ENCODE measurements at regions not wholly inside any gene's neighbourhood (a gene's known extent, or its start where the extent isn't known, plus 50 kb on each side); places are given as distances from the start of the nearest gene placed in this dataset.
"Not testable (repeated sequence)": the region's sequence is repeated elsewhere in the genome, so short reads cannot be mapped to it uniquely, and the experiment has no call there.

GRCh38 chr1:214859647-214860046 lies 222.9 kb upstream of the KCNK2 start:
- Histone ChIP-seq H3K4me1 (no peaks in the 10 kb centered on the region), H3K27ac (no peak overlapping the region), H3K4me3 (no peak overlapping the region), H3K9me3 (no peaks in the 10 kb centered on the region), H3K27me3 (no peaks in the 10 kb centered on the region), H3K36me3 (no peaks in the 10 kb centered on the region)
- DNase-seq (no peak), ATAC-seq (no peak)
- intact Hi-C loops (cut with DNase I) = no loop called here
- TF ChIP-seq CTCF (IDR thresholded peaks at IDR 0.05) = no peak

- H3K36me3 ChIP-seq = no peaks in the 10 kb centered on the region
- no peaks in the 10 kb centered on the region for H3K9me3 ChIP-seq
- DNase-seq (no peak), ATAC-seq (no peak)
- H3K27me3 ChIP-seq = no peaks in the 10 kb centered on the region
- no peak overlapping the region for H3K27ac ChIP-seq
- intact Hi-C loops (cut with DNase I) = no loop called here
- TF ChIP-seq CTCF (IDR thresholded peaks at IDR 0.05) = no peak
- no peaks in the 10 kb centered on the region for H3K4me1 ChIP-seq
- H3K4me3 ChIP-seq = no peak overlapping the region
These were observed 220.9 kb upstream of the KCNK2 start for GRCh38 chr1:214861615-214862014.

- no peak for ATAC-seq
- intact Hi-C loops (cut with DNase I) = no loop called here
- no peak for TF ChIP-seq CTCF (IDR thresholded peaks at IDR 0.05)
- DNase-seq = no peak
- H3K4me3 ChIP-seq = no peak overlapping the region
- no peaks in the 10 kb centered on the region for H3K36me3 ChIP-seq
- H3K27ac ChIP-seq = no peak overlapping the region
- no peaks in the 10 kb centered on the region for H3K27me3 ChIP-seq
- no peaks in the 10 kb centered on the region for H3K4me1 ChIP-seq
- no peaks in the 10 kb centered on the region for H3K9me3 ChIP-seq
These were observed 220.1 kb upstream of the KCNK2 start for GRCh38 chr1:214862421-214862820.

GRCh38 chr1:214864896-214865688 lies 217.4 kb upstream of the KCNK2 start:
- no peak overlapping the region for H3K27ac ChIP-seq
- ATAC-seq (no peak), DNase-seq (no peak)
- no peaks in the 10 kb centered on the region for H3K36me3 ChIP-seq
- intact Hi-C loops (cut with DNase I) = no loop called here
- H3K4me1 ChIP-seq = no peaks in the 10 kb centered on the region
- no peaks in the 10 kb centered on the region for H3K27me3 ChIP-seq
- H3K4me3 ChIP-seq = no peak overlapping the region
- TF ChIP-seq CTCF (IDR thresholded peaks at IDR 0.05) = no peak
- no peaks in the 10 kb centered on the region for H3K9me3 ChIP-seq

- DNase-seq; H3K4me3 ChIP-seq; intact Hi-C loops (cut with DNase I): not testable (repeated sequence)
These were observed 212.1 kb upstream of the KCNK2 start for GRCh38 chr1:214870426-214870825.

GRCh38 chr1:214880956-214881355 lies 201.6 kb upstream of the KCNK2 start:
- Histone ChIP-seq H3K27me3 (no peaks in the 10 kb centered on the region), H3K4me1 (no peaks in the 10 kb centered on the region), H3K4me3 (no peak overlapping the region), H3K36me3 (no peaks in the 10 kb centered on the region), H3K27ac (no peak overlapping the region), H3K9me3 (no peaks in the 10 kb centered on the region)
- no peak for TF ChIP-seq CTCF (IDR thresholded peaks at IDR 0.05)
- intact Hi-C loops (cut with DNase I) = no loop called here
- DNase-seq (no peak), ATAC-seq (no peak)

More at GRCh38 chr1:214870426-214870825, 212.1 kb upstream of the KCNK2 start:
- not testable (repeated sequence) for H3K36me3 ChIP-seq, H3K9me3 ChIP-seq, ATAC-seq, H3K4me1 ChIP-seq, H3K27ac ChIP-seq, H3K27me3 ChIP-seq

Data from upper lobe of right lung (tissue), 1 donor.